ENCODE measurements at regions not wholly inside any gene's neighbourhood (a gene's known extent, or its start where the extent isn't known, plus 50 kb on each side); places are given as distances from the start of the nearest gene placed in this dataset.
A peak's percentile ranks its signal among the peaks of the same experiment; 100 is the strongest.

DNA sequence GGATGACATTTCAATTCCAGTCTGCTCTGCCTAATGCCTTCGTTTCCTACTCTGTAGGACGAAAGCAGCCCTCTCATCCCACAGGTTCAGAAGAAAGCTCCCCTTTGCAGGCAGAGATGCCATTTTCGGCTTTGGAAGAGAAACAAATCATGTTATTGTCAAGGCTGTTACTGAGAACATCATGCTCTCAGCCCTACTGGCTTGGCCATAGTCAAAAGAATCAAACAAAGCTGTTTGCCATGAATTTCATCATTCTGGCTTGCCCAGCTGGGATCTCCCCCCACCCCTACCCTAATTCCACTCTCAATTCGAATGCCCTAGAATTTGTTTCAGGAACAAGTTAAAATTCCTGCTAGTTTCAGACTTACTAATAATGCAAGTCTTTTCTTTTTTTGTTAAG lies 162.3 kb upstream of the SERP2 start:
- intact Hi-C loops (cut with DNase I; ENCODE audit: low total_unique reads): no loop called here
- no peaks in the 10 kb centered on the region for H3K36me3 ChIP-seq
- in situ Hi-C loops (cut with MboI; ENCODE audit: low sequenced_read_pairs in 4 of 4): loop anchor here in 1 of 4 donors (25.0 kb wide), 1 partner anchor 299 kb away; no protein-coding TSS in a partner anchor
- DNase-seq: no peak
- no peaks in the 10 kb centered on the region for H3K27me3 ChIP-seq
- peak in 1 of 2 donors; percentile 32 for ATAC-seq
- no peaks in the 10 kb centered on the region for H3K9me3 ChIP-seq
- no peak for TF ChIP-seq POLR2A (IDR thresholded peaks at IDR 0.05)
- TF ChIP-seq, protein P1, sequence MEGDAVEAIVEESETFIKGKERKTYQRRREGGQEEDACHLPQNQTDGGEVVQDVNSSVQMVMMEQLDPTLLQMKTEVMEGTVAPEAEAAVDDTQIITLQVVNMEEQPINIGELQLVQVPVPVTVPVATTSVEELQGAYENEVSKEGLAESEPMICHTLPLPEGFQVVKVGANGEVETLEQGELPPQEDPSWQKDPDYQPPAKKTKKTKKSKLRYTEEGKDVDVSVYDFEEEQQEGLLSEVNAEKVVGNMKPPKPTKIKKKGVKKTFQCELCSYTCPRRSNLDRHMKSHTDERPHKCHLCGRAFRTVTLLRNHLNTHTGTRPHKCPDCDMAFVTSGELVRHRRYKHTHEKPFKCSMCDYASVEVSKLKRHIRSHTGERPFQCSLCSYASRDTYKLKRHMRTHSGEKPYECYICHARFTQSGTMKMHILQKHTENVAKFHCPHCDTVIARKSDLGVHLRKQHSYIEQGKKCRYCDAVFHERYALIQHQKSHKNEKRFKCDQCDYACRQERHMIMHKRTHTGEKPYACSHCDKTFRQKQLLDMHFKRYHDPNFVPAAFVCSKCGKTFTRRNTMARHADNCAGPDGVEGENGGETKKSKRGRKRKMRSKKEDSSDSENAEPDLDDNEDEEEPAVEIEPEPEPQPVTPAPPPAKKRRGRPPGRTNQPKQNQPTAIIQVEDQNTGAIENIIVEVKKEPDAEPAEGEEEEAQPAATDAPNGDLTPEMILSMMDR (IDR thresholded peaks at IDR 0.05 in 4 of 5, conservative IDR thresholded peaks at IDR 0.05 in 1 of 5): no peak
- H3K4me3 ChIP-seq: no peak overlapping the region
- no peak overlapping the region for H3K27ac ChIP-seq
- H3K4me1 ChIP-seq: peaks cover 8 to 10% of the 10 kb centered on the region in 2 donors

DNA sequence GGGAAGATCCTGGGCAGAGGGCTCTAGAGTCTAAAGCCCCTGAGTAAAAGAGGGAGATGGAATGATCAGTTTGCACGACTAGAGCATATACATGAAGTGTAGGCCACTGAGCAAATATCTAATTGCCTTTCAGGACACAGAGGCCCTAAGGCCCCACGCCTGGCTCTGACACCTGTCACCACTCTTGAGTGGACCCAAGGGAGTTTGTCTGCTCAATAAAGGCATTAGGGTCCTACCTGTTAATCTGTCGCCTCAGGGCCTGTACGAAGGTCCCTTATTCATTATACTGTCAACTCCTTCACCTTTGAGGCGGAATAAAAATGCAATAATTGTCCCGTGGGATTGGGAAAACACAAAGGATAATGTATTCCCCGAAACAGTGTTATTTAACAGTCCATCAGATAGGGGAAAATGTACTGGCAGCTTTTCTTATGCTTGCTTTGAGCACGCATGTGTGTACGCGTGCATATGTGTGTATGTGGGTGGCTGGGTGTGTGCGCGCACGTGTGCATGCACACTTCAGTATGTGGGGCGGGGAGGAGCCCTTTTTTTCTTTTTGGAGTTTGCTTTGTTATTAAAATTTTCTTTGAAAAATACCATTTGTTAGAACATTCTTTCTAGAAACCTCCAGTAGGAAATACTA lies 161.8 kb upstream of the SERP2 start:
- H3K27me3 ChIP-seq: no peaks in the 10 kb centered on the region
- H3K36me3 ChIP-seq: no peaks in the 10 kb centered on the region
- intact Hi-C loops (cut with DNase I; ENCODE audit: low total_unique reads): no loop called here
- peaks cover 8 to 13% of the 10 kb centered on the region in 2 donors for H3K4me1 ChIP-seq
- in situ Hi-C loops (cut with MboI; ENCODE audit: low sequenced_read_pairs in 4 of 4): loop anchor here in 1 of 4 donors (25.0 kb wide), 1 partner anchor 300 kb away; no protein-coding TSS in a partner anchor
- no peaks in the 10 kb centered on the region for H3K9me3 ChIP-seq
- ATAC-seq (no peak), DNase-seq (no peak)
- no peak overlapping the region for H3K27ac ChIP-seq
- no peak for TF ChIP-seq POLR2A (IDR thresholded peaks at IDR 0.05)
- TF ChIP-seq, protein P1 (IDR thresholded peaks at IDR 0.05 in 4 of 5, conservative IDR thresholded peaks at IDR 0.05 in 1 of 5): no peak
- H3K4me3 ChIP-seq: no peak overlapping the region

DNA sequence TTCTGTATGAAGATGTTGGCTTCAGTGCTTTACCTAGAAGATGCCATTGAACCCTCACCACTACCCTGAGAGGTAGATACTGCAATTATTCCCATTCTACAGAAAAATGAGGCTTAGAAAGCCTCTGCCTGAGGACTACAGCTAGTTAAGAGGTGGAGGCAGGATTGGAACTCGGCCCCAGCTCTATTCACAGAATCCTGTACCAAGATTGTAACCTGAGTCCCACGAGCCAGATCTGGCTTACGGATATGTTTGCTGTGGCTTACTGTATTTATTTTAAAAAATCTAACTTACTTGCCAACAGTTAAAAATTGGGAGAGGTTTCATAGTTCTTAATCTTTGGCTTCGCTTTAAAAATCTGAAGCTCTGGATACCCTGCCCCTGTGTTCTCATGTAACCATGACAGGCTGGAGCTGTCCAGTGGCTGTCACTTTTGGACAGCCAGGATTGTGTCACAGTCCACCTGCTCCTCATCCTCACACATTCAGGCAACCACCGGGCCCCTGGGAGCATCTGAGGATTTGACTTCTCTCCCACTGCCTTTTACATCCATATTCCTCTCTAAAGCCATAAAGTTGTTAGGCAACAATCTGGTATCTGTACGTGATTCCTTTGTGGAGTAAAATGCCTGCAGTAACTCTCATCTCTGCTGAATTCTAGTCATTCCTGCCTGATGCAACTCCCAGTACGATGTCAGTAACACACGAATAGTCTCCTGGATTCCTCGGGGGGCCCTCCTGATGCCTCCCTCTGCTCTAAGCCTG lies 160.8 kb upstream of the SERP2 start:
- DNase-seq: peak; percentile 35 to 65

DNA sequence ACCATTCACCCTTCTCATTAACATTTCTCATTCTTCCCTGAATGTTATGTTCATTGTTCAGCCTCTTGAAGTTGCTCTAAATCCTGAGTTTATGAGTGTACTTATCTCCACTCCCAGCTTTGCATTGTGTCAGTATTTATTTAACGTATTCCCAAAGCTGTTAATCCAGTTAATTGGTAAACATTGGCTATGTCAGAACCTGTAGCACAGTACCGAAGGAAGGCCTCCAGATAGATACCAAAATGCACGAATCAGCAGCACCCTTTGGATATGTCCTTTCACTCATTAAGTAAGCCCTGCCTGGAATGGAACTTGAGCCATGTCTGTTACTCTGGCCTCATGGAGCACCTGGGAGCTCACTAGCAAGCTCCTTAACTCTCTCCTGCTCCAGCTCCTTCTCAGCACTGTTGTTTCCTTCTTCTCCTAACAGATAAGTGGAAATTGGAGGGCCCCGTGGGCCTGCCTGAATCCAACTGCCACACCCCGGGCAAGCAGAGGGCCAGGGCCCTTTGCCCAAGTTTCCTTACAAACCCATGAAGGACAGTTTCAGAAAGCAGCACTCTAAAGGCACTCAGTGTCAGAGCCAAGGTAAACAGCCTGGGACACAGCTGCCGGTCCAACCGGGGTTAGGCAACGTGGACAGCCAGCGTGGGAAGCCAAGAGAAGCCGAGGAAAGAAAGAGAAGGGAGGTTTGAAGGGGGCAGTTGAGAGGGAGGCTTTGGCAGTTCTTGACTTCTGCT lies 155.0 kb upstream of the SERP2 start:
- intact Hi-C loops (cut with DNase I; ENCODE audit: low total_unique reads): loop anchor here (1.0 kb wide), 1 partner anchor 14 kb away; no protein-coding TSS in a partner anchor
- H3K9me3 ChIP-seq: no peaks in the 10 kb centered on the region
- TF ChIP-seq POLR2A (IDR thresholded peaks at IDR 0.05): no peak
- TF ChIP-seq, protein P1 (IDR thresholded peaks at IDR 0.05 in 4 of 5, conservative IDR thresholded peaks at IDR 0.05 in 1 of 5): no peak
- no peak overlapping the region for H3K4me3 ChIP-seq
- peak overlapping the region; percentile 79 to 90 (median 85) for H3K27ac ChIP-seq
- H3K4me1 ChIP-seq: peaks cover 29 to 46% of the 10 kb centered on the region in 2 donors
- peak; percentile 92 to 95 for ATAC-seq
- DNase-seq: peak; percentile 81 to 87
- no peaks in the 10 kb centered on the region for H3K36me3 ChIP-seq
- in situ Hi-C loops (cut with MboI; ENCODE audit: low sequenced_read_pairs in 4 of 4): loop anchor here in 1 of 4 donors (25.0 kb wide), 1 partner anchor 306 kb away; no protein-coding TSS in a partner anchor
- H3K27me3 ChIP-seq: no peaks in the 10 kb centered on the region

More for the DNA sequence above, 160.8 kb upstream of the SERP2 start:
- no peak overlapping the region for H3K4me3 ChIP-seq
- H3K9me3 ChIP-seq: no peaks in the 10 kb centered on the region
- H3K4me1 ChIP-seq: peaks cover 13 to 20% of the 10 kb centered on the region in 2 donors
- peak overlapping the region; percentile 12 to 40 (median 23) for H3K27ac ChIP-seq
- intact Hi-C loops (cut with DNase I; ENCODE audit: low total_unique reads): no loop called here
- peak; percentile 85 to 91 for ATAC-seq
- in situ Hi-C loops (cut with MboI; ENCODE audit: low sequenced_read_pairs in 4 of 4): loop anchor here in 1 of 4 donors (25.0 kb wide), 1 partner anchor 301 kb away; no protein-coding TSS in a partner anchor
- TF ChIP-seq POLR2A (IDR thresholded peaks at IDR 0.05): no peak
- TF ChIP-seq, protein P1 (IDR thresholded peaks at IDR 0.05 in 4 of 5, conservative IDR thresholded peaks at IDR 0.05 in 1 of 5): no peak
- H3K36me3 ChIP-seq: no peaks in the 10 kb centered on the region
- H3K27me3 ChIP-seq: no peaks in the 10 kb centered on the region
